IMR-90 (cell line): ENCODE measurements at regions not wholly inside any gene's neighbourhood (a gene's known extent, or its start where the extent isn't known, plus 50 kb on each side); places are given as distances from the start of the nearest gene placed in this dataset.

Experiments
- ATAC-seq: fragments of 200-7000 bp; cut with Tn5 transposase; 2 replicates; pipeline ENCODE4 v1.9.1; 2020; ENCODE audit warnings: low read depth, mild to moderate bottlenecking, moderate library complexity
- BruUV-seq: library from RNA; stranded (reverse); fragments of 400-500 nt; replicated peaks from 2 replicates; lab custom pipeline; 2021; lab: Mats Ljungman, UMichigan
- CTCF ChIA-PET: fragments of 300-600 bp; formaldehyde crosslinking; extraction: SDS; loops from one replicate; lab custom pipeline; 2021; ENCODE audit warnings: antibody characterized with exemption; lab: Yijun Ruan, JAX
- POLR2A ChIA-PET: fragments of 300-600 bp; sonication (Branson Sonifier 250); formaldehyde crosslinking; loops from one replicate; lab custom pipeline; 2022; ENCODE audit warnings: antibody characterized with exemption; ENCODE audit not compliant: unreplicated experiment; lab: Charles Lee
- DNase-seq: peaks from one replicate; pipeline ENCODE4 v3.0.0; 2013
- H2AFZ ChIP-seq: replicated peaks from 2 replicates; pipeline ENCODE3; 2013; ENCODE audit warnings: low read length, mild to moderate bottlenecking; ENCODE audit not compliant: poor library complexity
- H2AK5ac ChIP-seq: 2 replicates; pipeline ENCODE4 v1.6.1; 2013; ENCODE audit warnings: low read depth, low read length, inconsistent platforms
- H2AK9ac ChIP-seq: replicated peaks from 2 replicates; pipeline ENCODE3; 2013; ENCODE audit warnings: mild to moderate bottlenecking, low read depth, low read length, moderate library complexity; ENCODE audit not compliant: poor library complexity
- H2BK120ac ChIP-seq: 2 replicates; pipeline ENCODE4 v1.6.1; 2013; ENCODE audit warnings: low read depth, low read length, inconsistent platforms
- H2BK15ac ChIP-seq: 3 replicates; pipeline ENCODE4 v1.6.1; 2013; ENCODE audit warnings: low read depth, low read length, inconsistent platforms
- H2BK20ac ChIP-seq: 2 replicates; pipeline ENCODE4 v1.6.1; 2013; ENCODE audit warnings: low read depth, mild to moderate bottlenecking, inconsistent platforms, low read length, moderate library complexity
- H2BK5ac ChIP-seq: 2 replicates; pipeline ENCODE4 v1.6.1; 2013; ENCODE audit warnings: mild to moderate bottlenecking, low read depth, low read length, inconsistent platforms; ENCODE audit not compliant: poor library complexity, severe bottlenecking
- H3K14ac ChIP-seq: replicated peaks from 2 replicates; pipeline ENCODE4 v1.6.1; 2013; ENCODE audit warnings: low read depth, low read length, inconsistent platforms
- H3K18ac ChIP-seq: 2 replicates; pipeline ENCODE4 v1.6.1; 2013; ENCODE audit warnings: low read depth, low read length, control low read depth
- H3K23ac ChIP-seq: 2 replicates; pipeline ENCODE4 v1.6.1; 2013; ENCODE audit warnings: low read depth, low read length, inconsistent platforms
- H3K27ac ChIP-seq: 2 replicates; pipeline ENCODE4 v1.5.1; 2013; ENCODE audit warnings: mild to moderate bottlenecking, control low read depth, low read length; ENCODE audit not compliant: insufficient read depth
- H3K27me3 ChIP-seq: 2 replicates; pipeline ENCODE4 v1.6.1; 2013; ENCODE audit warnings: low read length; ENCODE audit not compliant: control insufficient read depth, insufficient read depth
- H3K36me3 ChIP-seq: 2 replicates; pipeline ENCODE4 v1.6.1; 2013; ENCODE audit warnings: low read length, mixed read lengths; ENCODE audit not compliant: control insufficient read depth, insufficient read depth
- H3K4ac ChIP-seq: 2 replicates; pipeline ENCODE4 v1.6.1; 2013; ENCODE audit warnings: low read depth, low read length, inconsistent platforms
- H3K4me1 ChIP-seq: 2 replicates; pipeline ENCODE4 v1.6.1; 2013; ENCODE audit warnings: low read length, mixed read lengths; ENCODE audit not compliant: control insufficient read depth, insufficient read depth
- H3K4me2 ChIP-seq: 2 replicates; pipeline ENCODE4 v1.6.1; 2013; ENCODE audit warnings: low read depth, mild to moderate bottlenecking, control low read depth, low read length, moderate library complexity
- H3K4me3 ChIP-seq: 2 replicates; pipeline ENCODE4 v1.5.1; 2013; ENCODE audit warnings: low read depth, mild to moderate bottlenecking, control low read depth, low read length, moderate library complexity; ENCODE audit not compliant: insufficient read depth
- H3K56ac ChIP-seq: 2 replicates; pipeline ENCODE4 v1.6.1; 2013; ENCODE audit warnings: low read length, inconsistent platforms; ENCODE audit not compliant: insufficient read depth; ENCODE audit errors: extremely low read depth
- H3K79me1 ChIP-seq, 2 experiments: 2 replicates each; pipeline ENCODE4 v1.6.1; 2013; ENCODE audit warnings: low read length in 2 of 2, inconsistent platforms in 1 of 2, low read depth in 1 of 2
- H3K9ac ChIP-seq: 2 replicates; pipeline ENCODE4 v1.6.1; 2013; ENCODE audit warnings: low read depth, low read length, control low read depth
- H3K9me1 ChIP-seq: 2 replicates; pipeline ENCODE4 v1.6.1; 2013; ENCODE audit warnings: low read length, inconsistent platforms; ENCODE audit not compliant: insufficient read depth
- H3K9me3 ChIP-seq: 2 replicates; pipeline ENCODE4 v1.6.1; 2013; ENCODE audit warnings: low read length; ENCODE audit not compliant: control insufficient read depth, insufficient read depth
- H4K20me1 ChIP-seq: 2 replicates; pipeline ENCODE4 v1.6.1; 2013; ENCODE audit warnings: low read length, inconsistent platforms; ENCODE audit not compliant: insufficient read depth
- H4K5ac ChIP-seq: 2 replicates; pipeline ENCODE4 v1.6.1; 2013; ENCODE audit warnings: mild to moderate bottlenecking, low read depth, low read length, control low read depth
- H4K8ac ChIP-seq, 2 experiments: 2 replicates each; pipeline ENCODE4 v1.6.1; 2013; ENCODE audit warnings: low read depth in 2 of 2, low read length in 2 of 2, control low read depth in 1 of 2, inconsistent platforms in 1 of 2
- H4K91ac ChIP-seq: 2 replicates; pipeline ENCODE4 v1.6.1; 2013; ENCODE audit warnings: low read depth, low read length, inconsistent platforms; ENCODE audit not compliant: insufficient read depth
- CEBPB ChIP-seq: IDR thresholded peaks from 2 replicates; pipeline ENCODE4 v1.6.1; 2012; ENCODE audit warnings: low read depth, low read length, improper control_type of control experiment
- MAFK ChIP-seq: IDR thresholded peaks from 2 replicates; pipeline ENCODE4 v1.6.1; 2012; ENCODE audit warnings: low read depth, low read length, improper control_type of control experiment
- MAZ ChIP-seq: IDR thresholded peaks from 2 replicates; pipeline ENCODE4 v1.6.1; 2012; ENCODE audit warnings: low read depth, mild to moderate bottlenecking, low read length, improper control_type of control experiment, moderate library complexity, borderline replicate concordance
- MXI1 ChIP-seq: IDR thresholded peaks from 2 replicates; pipeline ENCODE4 v1.6.1; 2012; ENCODE audit warnings: low read depth, mild to moderate bottlenecking, low read length, moderate library complexity, borderline replicate concordance
- NFE2L2 ChIP-seq: fragments of 150-350 bp; IDR thresholded peaks from 2 replicates; pipeline ENCODE4 v1.6.1; 2016; ENCODE audit warnings: low read depth, mild to moderate bottlenecking, low read length
- WGBS, 2 experiments: methylation state at CpG; one replicate each; pipeline versions ENCODE4 v1.1.5 to v1.1.7; 2013; ENCODE audit warnings: missing lambda C conversion rate in 2 of 2; ENCODE audit not compliant: insufficient read length in 1 of 2; ENCODE audit errors: extremely low coverage in 2 of 2; 5-methylcytosine and 5-hydroxymethylcytosine counted together
- dilution Hi-C: fragments of 300-500 bp; cut with HindIII; formaldehyde crosslinking; loops from one replicate; pipeline ENCODE4 v1.14.3; 2018; ENCODE audit warnings: low sequenced_read_pairs; ENCODE audit not compliant: unreplicated experiment
- in situ Hi-C: fragments of 300-500 bp; cut with MboI; formaldehyde crosslinking; loops from 3 replicates; pipeline ENCODE4 v1.14.3; 2019; ENCODE audit warnings: low sequenced_read_pairs, inconsistent platforms, mixed read lengths
- intact Hi-C: fragments of 100-400 bp; cut with micrococcal nuclease; formaldehyde crosslinking; loops from 2 replicates; pipeline ENCODE4 v1.10.0; 2022
- TF ChIP-seq, protein P1 (sequence below): fragments of 150-350 bp; IDR thresholded peaks from 2 replicates; pipeline ENCODE4 v1.6.1; 2017; ENCODE audit warnings: mild to moderate bottlenecking, antibody characterized with exemption, low read length, low read depth

- ATAC-seq, result no peak
Observed at GRCh38 chr9:1274334-1274733, 224.2 kb downstream of the DMRT2 start.

More at GRCh38 chr9:1274334-1274733, 224.2 kb downstream of the DMRT2 start:
- H3K23ac ChIP-seq, result no peak overlapping the region
- intact Hi-C loops, result no loop called here
- H3K14ac ChIP-seq, result no peak overlapping the region
- no peak overlapping the region for H3K27ac ChIP-seq
- no peaks in the 10 kb centered on the region for H4K20me1 ChIP-seq
- H2AK5ac ChIP-seq, result no peak overlapping the region
- no peaks in the 10 kb centered on the region for H3K4me1 ChIP-seq
- BruUV-seq, result no TSS peak
- H2BK15ac ChIP-seq, result no peak overlapping the region
- in situ Hi-C loops, result no loop called here
- no peak overlapping the region for H4K5ac ChIP-seq
- H4K8ac ChIP-seq, result no peak overlapping the region
- no peak overlapping the region for H2BK120ac ChIP-seq
- ChIA-PET CTCF (no interaction called here), POLR2A (no interaction called here)
- no peak overlapping the region for H4K91ac ChIP-seq
- no peak overlapping the region for H3K9ac ChIP-seq
- H3K27me3 ChIP-seq, result no peaks in the 10 kb centered on the region
- no peaks in the 10 kb centered on the region for H3K79me1 ChIP-seq
- no peak overlapping the region for H2AFZ ChIP-seq
- no peak overlapping the region for H2BK5ac ChIP-seq
- no peak overlapping the region for H2AK9ac ChIP-seq
- TF ChIP-seq, protein P1, sequence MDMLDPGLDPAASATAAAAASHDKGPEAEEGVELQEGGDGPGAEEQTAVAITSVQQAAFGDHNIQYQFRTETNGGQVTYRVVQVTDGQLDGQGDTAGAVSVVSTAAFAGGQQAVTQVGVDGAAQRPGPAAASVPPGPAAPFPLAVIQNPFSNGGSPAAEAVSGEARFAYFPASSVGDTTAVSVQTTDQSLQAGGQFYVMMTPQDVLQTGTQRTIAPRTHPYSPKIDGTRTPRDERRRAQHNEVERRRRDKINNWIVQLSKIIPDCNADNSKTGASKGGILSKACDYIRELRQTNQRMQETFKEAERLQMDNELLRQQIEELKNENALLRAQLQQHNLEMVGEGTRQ, result no peak
- TF ChIP-seq MAZ, result no peak
- no peak for TF ChIP-seq MXI1
- no peak for TF ChIP-seq NFE2L2
- no peak for TF ChIP-seq CEBPB
- no peak for TF ChIP-seq MAFK
- H3K9me1 ChIP-seq, result no peaks in the 10 kb centered on the region
- H2BK20ac ChIP-seq, result no peak overlapping the region
- dilution Hi-C loops, result no loop called here
- H3K4me2 ChIP-seq, result no peak overlapping the region
- no peak for DNase-seq
- H3K56ac ChIP-seq, result no peak overlapping the region
- no peaks in the 10 kb centered on the region for H3K36me3 ChIP-seq
- WGBS, 2 experiments, result no CpG with 5 or more reads among the region's 2 CpGs
- no peak overlapping the region for H3K4ac ChIP-seq
- H3K4me3 ChIP-seq, result no peak overlapping the region
- H3K9me3 ChIP-seq, result peaks cover 3% of the 10 kb centered on the region
- H3K18ac ChIP-seq, result no peak overlapping the region
